Peyer's patch (tissue), 4 donors: ENCODE measurements at regions not wholly inside any gene's neighbourhood (a gene's known extent, or its start where the extent isn't known, plus 50 kb on each side); places are given as distances from the start of the nearest gene placed in this dataset.

Experiments
- DNase-seq, 3 donors: peaks; one replicate each; pipeline ENCODE4 v3.0.0-alpha.2; 2017 to 2019
- H3K27ac ChIP-seq, 4 donors: fragments of 200-600 bp; sonication (generic); one replicate each; pipeline ENCODE4 v1.5.1; 2016 to 2019
- H3K27me3 ChIP-seq, 2 donors: fragments of 200-600 bp; sonication (generic); one replicate each; pipeline ENCODE4 v1.5.1; 2019
- H3K36me3 ChIP-seq, 3 donors: fragments of 200-600 bp; sonication (generic); one replicate each; pipeline ENCODE4 v1.5.1; 2016 to 2019
- H3K4me1 ChIP-seq, 4 donors: fragments of 200-600 bp; sonication (generic); one replicate each; pipeline ENCODE4 v1.5.1; 2016 to 2019
- H3K4me3 ChIP-seq, 4 donors: fragments of 200-600 bp; sonication (generic); 1 replicate in 3 of 4; 2 replicates in 1 of 4; pipeline ENCODE4 v1.5.1; 2016 to 2019; ENCODE audit warnings: mild to moderate bottlenecking in 1 of 4
- H3K9me3 ChIP-seq, 4 donors: fragments of 200-600 bp; sonication (generic); one replicate each; pipeline ENCODE4 v1.5.1; 2016 to 2019; ENCODE audit warnings: mild to moderate bottlenecking in 1 of 4
- POLR2A ChIP-seq, 2 donors: fragments of 450-650 bp; IDR thresholded peaks; one replicate each; pipeline ENCODE4 v1.5.1; 2017; ENCODE audit warnings: antibody characterized with exemption in 2 of 2, mild to moderate bottlenecking in 2 of 2, moderate library complexity in 2 of 2
- TF ChIP-seq, protein P1 (sequence below), 6 experiments: fragments of 450-650 bp in 4 of 6; fragments of 200-600 bp in 2 of 6; sonication (generic) in 1 of 6; IDR thresholded peaks; one replicate each; pipeline ENCODE4 v1.5.1; 2017 to 2019; ENCODE audit warnings: antibody characterized with exemption in 6 of 6, mild to moderate bottlenecking in 3 of 6, moderate library complexity in 1 of 6

DNA sequence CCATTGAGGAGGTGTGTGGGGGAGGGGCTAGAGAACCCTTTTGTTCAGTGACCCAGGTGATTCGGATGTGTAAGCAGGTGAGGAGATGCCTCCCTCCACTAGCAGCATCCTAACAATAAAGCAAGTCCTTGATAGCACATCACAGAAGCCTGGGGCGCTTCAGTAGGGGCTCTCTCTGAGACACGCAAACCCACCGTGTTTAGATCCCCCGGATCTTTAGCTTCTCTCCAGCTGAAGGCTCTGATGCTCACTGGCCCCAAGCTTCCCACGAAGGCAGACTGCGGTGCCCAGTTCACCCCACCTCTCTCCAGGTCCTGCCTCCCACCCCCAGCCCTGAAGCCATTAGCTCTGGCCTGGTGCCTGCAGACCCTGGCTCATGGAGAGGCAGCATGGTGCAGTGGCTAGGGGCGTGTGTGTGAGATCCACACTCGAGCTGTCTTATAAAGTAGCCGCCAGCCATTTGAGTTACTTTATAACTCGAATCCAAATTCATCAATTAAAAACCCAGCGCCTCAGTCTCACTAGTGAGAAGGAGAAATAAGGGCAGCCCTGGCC is 204.7 kb upstream of the TNRC6C start:
- Histone ChIP-seq H3K27me3 (no peaks in the 10 kb centered on the region), H3K4me3 (no peak overlapping the region), H3K27ac (no peak overlapping the region), H3K4me1 (no peaks in the 10 kb centered on the region), H3K9me3 (peaks cover 0 to 4% (median 0%) of the 10 kb centered on the region in 4 donors), H3K36me3 (no peaks in the 10 kb centered on the region)
- TF ChIP-seq, protein P1, sequence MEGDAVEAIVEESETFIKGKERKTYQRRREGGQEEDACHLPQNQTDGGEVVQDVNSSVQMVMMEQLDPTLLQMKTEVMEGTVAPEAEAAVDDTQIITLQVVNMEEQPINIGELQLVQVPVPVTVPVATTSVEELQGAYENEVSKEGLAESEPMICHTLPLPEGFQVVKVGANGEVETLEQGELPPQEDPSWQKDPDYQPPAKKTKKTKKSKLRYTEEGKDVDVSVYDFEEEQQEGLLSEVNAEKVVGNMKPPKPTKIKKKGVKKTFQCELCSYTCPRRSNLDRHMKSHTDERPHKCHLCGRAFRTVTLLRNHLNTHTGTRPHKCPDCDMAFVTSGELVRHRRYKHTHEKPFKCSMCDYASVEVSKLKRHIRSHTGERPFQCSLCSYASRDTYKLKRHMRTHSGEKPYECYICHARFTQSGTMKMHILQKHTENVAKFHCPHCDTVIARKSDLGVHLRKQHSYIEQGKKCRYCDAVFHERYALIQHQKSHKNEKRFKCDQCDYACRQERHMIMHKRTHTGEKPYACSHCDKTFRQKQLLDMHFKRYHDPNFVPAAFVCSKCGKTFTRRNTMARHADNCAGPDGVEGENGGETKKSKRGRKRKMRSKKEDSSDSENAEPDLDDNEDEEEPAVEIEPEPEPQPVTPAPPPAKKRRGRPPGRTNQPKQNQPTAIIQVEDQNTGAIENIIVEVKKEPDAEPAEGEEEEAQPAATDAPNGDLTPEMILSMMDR (IDR thresholded peaks at IDR 0.05) = no peak
- TF ChIP-seq POLR2A (IDR thresholded peaks at IDR 0.05) = no peak
- no peak for DNase-seq

DNA sequence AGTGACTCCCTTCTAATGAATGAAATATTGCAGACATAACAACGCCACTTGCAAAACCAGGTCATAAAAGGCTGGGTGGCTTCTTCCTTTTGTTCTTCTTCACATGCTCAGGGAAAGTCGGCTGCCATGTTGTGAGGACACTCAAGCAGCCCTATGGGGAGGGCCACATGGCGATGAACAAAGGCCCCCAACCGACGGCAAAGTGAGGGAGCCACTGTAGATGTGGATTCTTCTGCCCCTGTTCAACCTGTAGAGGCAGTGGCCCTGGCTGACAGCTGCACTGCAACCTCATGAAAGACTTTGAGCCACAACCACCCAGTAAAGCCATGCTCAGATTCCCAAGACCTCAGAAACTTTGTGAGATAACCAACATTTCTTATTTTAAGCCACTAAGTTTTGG is 203.5 kb upstream of the TNRC6C start:
- Histone ChIP-seq H3K4me1 (no peaks in the 10 kb centered on the region), H3K27ac (no peak overlapping the region), H3K9me3 (peaks cover 0 to 4% (median 0%) of the 10 kb centered on the region in 4 donors), H3K4me3 (no peak overlapping the region), H3K36me3 (no peaks in the 10 kb centered on the region), H3K27me3 (no peaks in the 10 kb centered on the region)
- TF ChIP-seq, protein P1 (IDR thresholded peaks at IDR 0.05) = no peak
- no peak for TF ChIP-seq POLR2A (IDR thresholded peaks at IDR 0.05)
- peak in 1 of 3 donors; percentile 6 for DNase-seq

DNA sequence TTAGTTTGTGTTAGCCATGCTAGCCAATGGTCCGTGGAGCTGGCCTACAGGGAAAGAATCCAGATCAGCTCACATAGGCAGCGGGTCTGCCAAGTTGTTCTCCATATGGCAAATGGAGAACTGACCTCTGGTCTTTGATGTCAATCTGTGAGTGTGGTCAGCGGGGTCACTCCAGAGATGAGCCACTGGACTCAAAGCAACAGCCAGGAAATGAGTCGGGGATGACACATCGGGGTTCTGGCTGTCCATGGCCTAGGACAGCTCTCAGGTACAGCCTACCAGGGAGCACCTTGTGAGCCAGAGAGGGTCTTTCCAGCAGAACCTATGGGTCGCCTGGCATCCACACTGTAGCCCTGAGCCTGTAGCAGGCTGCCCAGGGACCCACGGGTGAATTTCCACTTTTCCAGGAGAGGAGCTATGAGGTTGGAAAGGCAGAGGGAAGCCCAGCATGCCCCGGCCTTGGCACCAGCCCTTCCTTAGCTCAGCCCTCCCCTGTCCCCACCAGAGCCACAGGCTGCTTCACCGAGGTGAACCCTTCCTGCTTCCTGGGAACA is 203.0 kb upstream of the TNRC6C start:
- no peak overlapping the region for H3K27ac ChIP-seq
- H3K9me3 ChIP-seq = peaks cover 0 to 4% (median 0%) of the 10 kb centered on the region in 4 donors
- H3K4me1 ChIP-seq = no peaks in the 10 kb centered on the region
- no peaks in the 10 kb centered on the region for H3K27me3 ChIP-seq
- TF ChIP-seq POLR2A (IDR thresholded peaks at IDR 0.05) = no peak
- TF ChIP-seq, protein P1 (IDR thresholded peaks at IDR 0.05) = no peak
- H3K4me3 ChIP-seq = no peak overlapping the region
- H3K36me3 ChIP-seq = no peaks in the 10 kb centered on the region
- peak in 1 of 3 donors; percentile 26 for DNase-seq

DNA sequence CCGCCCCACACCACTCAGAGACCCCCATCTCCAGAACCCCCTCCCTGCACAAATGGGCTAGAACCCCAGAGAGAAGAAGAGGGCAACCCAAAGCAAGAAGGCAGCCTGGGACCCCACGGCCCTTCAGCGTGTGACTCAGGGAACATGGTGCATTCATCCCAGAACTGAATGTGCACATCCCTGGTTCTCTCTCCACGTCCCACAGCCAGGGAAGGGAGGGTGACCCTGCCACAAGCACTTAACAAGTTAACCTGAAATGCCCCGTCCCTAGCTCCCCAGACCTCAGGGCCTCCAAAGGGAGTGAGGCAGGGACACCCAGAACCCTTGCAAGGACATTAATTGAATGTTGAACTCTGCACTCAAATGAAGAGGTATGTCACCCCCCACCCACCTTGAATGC is 202.5 kb upstream of the TNRC6C start:
- Histone ChIP-seq H3K4me3 (no peak overlapping the region), H3K27ac (no peak overlapping the region), H3K9me3 (peaks cover 0 to 4% (median 0%) of the 10 kb centered on the region in 4 donors), H3K27me3 (no peaks in the 10 kb centered on the region), H3K36me3 (no peaks in the 10 kb centered on the region), H3K4me1 (no peaks in the 10 kb centered on the region)
- no peak for DNase-seq
- no peak for TF ChIP-seq POLR2A (IDR thresholded peaks at IDR 0.05)
- TF ChIP-seq, protein P1 (IDR thresholded peaks at IDR 0.05) = no peak

DNA sequence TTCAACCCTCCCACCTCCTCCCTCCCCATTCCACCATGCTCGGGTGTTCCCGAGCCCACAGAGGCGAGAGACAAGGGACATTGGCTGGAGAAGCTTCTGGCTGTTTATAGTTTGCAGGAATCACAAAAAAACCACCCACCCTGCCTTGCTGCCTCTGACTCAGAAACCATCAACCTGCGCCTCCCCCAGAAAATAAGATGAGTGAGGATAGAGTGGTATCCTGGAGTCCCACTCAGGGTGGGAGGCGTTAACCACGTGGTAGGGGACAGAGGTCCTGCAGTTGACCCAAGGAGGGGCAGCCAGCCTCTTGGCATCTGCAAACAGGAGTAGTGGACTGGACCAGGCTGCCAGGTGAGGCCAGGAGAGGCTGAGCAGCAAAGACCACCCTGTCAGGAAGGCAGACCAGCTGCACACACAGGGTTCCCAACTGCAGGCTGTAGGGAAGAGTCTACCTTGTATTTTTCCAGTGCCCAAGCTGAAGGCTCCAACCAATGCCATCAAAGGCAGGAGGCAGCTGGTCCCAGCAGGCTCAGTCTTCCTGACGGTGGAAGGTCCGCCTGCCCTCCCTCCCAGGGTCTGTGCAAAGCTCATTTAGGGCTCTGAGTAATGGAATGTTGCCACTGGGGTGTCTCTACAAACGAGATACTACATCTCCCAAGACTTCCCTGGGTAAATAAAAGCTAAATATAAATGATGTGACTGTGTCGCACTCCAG is 201.5 kb upstream of the TNRC6C start:
- H3K4me3 ChIP-seq = no peak overlapping the region
- H3K9me3 ChIP-seq = peaks cover 0 to 4% (median 0%) of the 10 kb centered on the region in 4 donors
- TF ChIP-seq, protein P1 (IDR thresholded peaks at IDR 0.05) = no peak
- no peak for TF ChIP-seq POLR2A (IDR thresholded peaks at IDR 0.05)
- H3K27ac ChIP-seq = no peak overlapping the region
- DNase-seq = no peak
- H3K4me1 ChIP-seq = no peaks in the 10 kb centered on the region
- no peaks in the 10 kb centered on the region for H3K27me3 ChIP-seq
- H3K36me3 ChIP-seq = no peaks in the 10 kb centered on the region
